Natural killer cell (primary cell): ENCODE measurements at regions not wholly inside any gene's neighbourhood (a gene's known extent, or its start where the extent isn't known, plus 50 kb on each side); places are given as distances from the start of the nearest gene placed in this dataset.
A peak's percentile ranks its signal among the peaks of the same experiment; 100 is the strongest.
"Not testable (repeated sequence)": the region's sequence is repeated elsewhere in the genome, so short reads cannot be mapped to it uniquely, and the experiment has no call there.

Source experiments
- ATAC-seq, 3 donors: fragments of 150-1000 bp in 2 of 3; fragments of 200-7000 bp in 1 of 3; cut with Tn5 transposase; 1 replicate in 1 of 3; 2 replicates in 2 of 3; pipeline ENCODE4 v1.10.0; 2021; ENCODE audit warnings: mild to moderate bottlenecking in 2 of 3, moderate library complexity in 2 of 3
- DNase-seq, 2 donors: peaks; one replicate each; pipeline versions ENCODE4 v3.0.0 to v3.0.0-alpha.2; 2013 to 2021; ENCODE audit warnings: mixed read lengths in 1 of 2
- H3K27ac ChIP-seq: one replicate; pipeline ENCODE4 v1.5.1; 2013; ENCODE audit warnings: mild to moderate bottlenecking, low read length
- H3K27me3 ChIP-seq: one replicate; pipeline ENCODE4 v1.6.1; 2013; ENCODE audit warnings: low read length; ENCODE audit not compliant: control insufficient read depth, insufficient read depth
- H3K36me3 ChIP-seq: one replicate; pipeline ENCODE4 v1.6.1; 2013; ENCODE audit warnings: low read length; ENCODE audit not compliant: control insufficient read depth, insufficient read depth
- H3K4me1 ChIP-seq: one replicate; pipeline ENCODE4 v1.6.1; 2013; ENCODE audit warnings: low read length; ENCODE audit not compliant: control insufficient read depth, insufficient read depth
- H3K4me3 ChIP-seq: one replicate; pipeline ENCODE4 v1.5.1; 2013; ENCODE audit warnings: low read length
- H3K9me3 ChIP-seq: one replicate; pipeline ENCODE4 v1.6.1; 2013; ENCODE audit warnings: low read length; ENCODE audit not compliant: control insufficient read depth, insufficient read depth
- H3K27ac Mint-ChIP-seq, 2 donors: one replicate each; pipeline ENCODE4 v1.8.0; 2022; ENCODE audit warnings: mild to moderate bottlenecking in 2 of 2, mixed read lengths in 2 of 2, moderate library complexity in 1 of 2
- H3K27me3 Mint-ChIP-seq, 2 donors: one replicate each; pipeline ENCODE4 v1.8.0; 2022; ENCODE audit warnings: low read depth in 2 of 2, mixed read lengths in 2 of 2
- H3K36me3 Mint-ChIP-seq: one replicate; pipeline ENCODE4 v1.8.0; 2022; ENCODE audit warnings: mixed read lengths
- H3K4me1 Mint-ChIP-seq, 2 donors: one replicate each; pipeline ENCODE4 v1.8.0; 2022; ENCODE audit warnings: mixed read lengths in 2 of 2
- H3K4me3 Mint-ChIP-seq: one replicate; pipeline ENCODE4 v1.8.0; 2022; ENCODE audit warnings: mild to moderate bottlenecking, moderate library complexity, mixed read lengths
- H3K9me3 Mint-ChIP-seq, 2 donors: one replicate each; pipeline ENCODE4 v1.8.0; 2022; ENCODE audit warnings: mixed read lengths in 2 of 2
- CTCF ChIP-seq: fragments of 200-600 bp; IDR thresholded peaks from one replicate; pipeline ENCODE4 v1.8.0; 2022; ENCODE audit warnings: antibody characterized with exemption
- WGBS: methylation state at CpG from one replicate; pipeline ENCODE4 v1.1.7; 2013; ENCODE audit warnings: missing lambda C conversion rate; ENCODE audit not compliant: insufficient coverage; 5-methylcytosine and 5-hydroxymethylcytosine counted together
- intact Hi-C: fragments of 100-400 bp; cut with micrococcal nuclease; formaldehyde crosslinking; loops from one replicate; pipeline ENCODE4 v1.14.2; 2022

GRCh38 chr1:58167131-58167530 is 379.4 kb downstream of the OMA1 start:
- H3K36me3 Mint-ChIP-seq, H3K27me3 ChIP-seq, DNase-seq, H3K27ac Mint-ChIP-seq, H3K36me3 ChIP-seq, H3K9me3 Mint-ChIP-seq, H3K27ac ChIP-seq, ATAC-seq, H3K4me1 Mint-ChIP-seq, H3K4me3 ChIP-seq, H3K27me3 Mint-ChIP-seq, H3K9me3 ChIP-seq, H3K4me1 ChIP-seq, H3K4me3 Mint-ChIP-seq: not testable (repeated sequence)
- WGBS, result 88% methylated on average over 1 of the region's 1 CpG
- intact Hi-C loops, result loop anchor here (10.0 kb wide), 1 partner anchor 1342 kb away; no protein-coding TSS in a partner anchor

GRCh38 chr1:58166417-58166816 is 380.1 kb downstream of the OMA1 start:
- DNase-seq, result no peak
- no peak for TF ChIP-seq CTCF

GRCh38 chr1:58165073-58165472 is 381.5 kb downstream of the OMA1 start:
- no peaks in the 10 kb centered on the region for H3K4me1 Mint-ChIP-seq
- Histone ChIP-seq H3K4me1 (no peaks in the 10 kb centered on the region), H3K27me3 (no peaks in the 10 kb centered on the region), H3K36me3 (no peaks in the 10 kb centered on the region), H3K27ac (no peak overlapping the region), H3K4me3 (no peak overlapping the region), H3K9me3 (no peaks in the 10 kb centered on the region)
- intact Hi-C loops, result loop anchor here (10.0 kb wide), 1 partner anchor 1340 kb away; no protein-coding TSS in a partner anchor
- no peaks in the 10 kb centered on the region for H3K36me3 Mint-ChIP-seq
- ATAC-seq (no peak), DNase-seq (no peak)
- WGBS, result 84% methylated on average over 6 of the region's 6 CpGs
- no peak for TF ChIP-seq CTCF
- H3K9me3 Mint-ChIP-seq, result no peaks in the 10 kb centered on the region
- H3K27ac Mint-ChIP-seq, result no peak overlapping the region
- peaks cover 0 to 4% of the 10 kb centered on the region in 2 donors for H3K27me3 Mint-ChIP-seq
- no peak overlapping the region for H3K4me3 Mint-ChIP-seq

More at GRCh38 chr1:58166417-58166816, 380.1 kb downstream of the OMA1 start:
- Mint-ChIP-seq H3K27me3 (peaks cover 0 to 4% of the 10 kb centered on the region in 2 donors), H3K4me1 (no peaks in the 10 kb centered on the region), H3K4me3 (no peak overlapping the region), H3K36me3 (no peaks in the 10 kb centered on the region), H3K27ac (no peak overlapping the region), H3K9me3 (no peaks in the 10 kb centered on the region)
- Histone ChIP-seq H3K27me3 (no peaks in the 10 kb centered on the region), H3K27ac (no peak overlapping the region), H3K4me3 (no peak overlapping the region), H3K36me3 (no peaks in the 10 kb centered on the region), H3K9me3 (no peaks in the 10 kb centered on the region), H3K4me1 (no peaks in the 10 kb centered on the region)
- 100% methylated on average over 3 of the region's 3 CpGs for WGBS
- intact Hi-C loops, result loop anchor here (10.0 kb wide), 1 partner anchor 1342 kb away; no protein-coding TSS in a partner anchor
- no peak for ATAC-seq

GRCh38 chr1:58162952-58163550 is 383.5 kb downstream of the OMA1 start:
- TF ChIP-seq CTCF, result peak; percentile 33

More at GRCh38 chr1:58162952-58163550, 383.5 kb downstream of the OMA1 start:
- no peaks in the 10 kb centered on the region for H3K9me3 ChIP-seq
- H3K27me3 ChIP-seq, result no peaks in the 10 kb centered on the region
- H3K27me3 Mint-ChIP-seq, result peaks cover 0 to 4% of the 10 kb centered on the region in 2 donors
- WGBS, result 44% methylated on average over 9 of the region's 9 CpGs
- no peaks in the 10 kb centered on the region for H3K4me1 ChIP-seq
- H3K4me3 Mint-ChIP-seq, result no peak overlapping the region
- peak in 1 of 3 donors; percentile 51 for ATAC-seq
- H3K4me3 ChIP-seq, result no peak overlapping the region
- H3K36me3 Mint-ChIP-seq, result no peaks in the 10 kb centered on the region
- peak in 1 of 2 donors; percentile 22 for DNase-seq
- no peaks in the 10 kb centered on the region for H3K36me3 ChIP-seq
- no peaks in the 10 kb centered on the region for H3K4me1 Mint-ChIP-seq
- intact Hi-C loops, result loop anchor here (10.0 kb wide), 1 partner anchor 1338 kb away; no protein-coding TSS in a partner anchor
- no peaks in the 10 kb centered on the region for H3K9me3 Mint-ChIP-seq
- no peak overlapping the region for H3K27ac Mint-ChIP-seq
- H3K27ac ChIP-seq, result no peak overlapping the region
